ENCODE measurements at regions not wholly inside any gene's neighbourhood (a gene's known extent, or its start where the extent isn't known, plus 50 kb on each side); places are given as distances from the start of the nearest gene placed in this dataset.
"Not testable (repeated sequence)": the region's sequence is repeated elsewhere in the genome, so short reads cannot be mapped to it uniquely, and the experiment has no call there.

GRCh38 chr1:157460381-157460780, 91.9 kb downstream of the FCRL5 start:
- Mint-ChIP-seq H3K4me1 (no peaks in the 10 kb centered on the region), H3K36me3 (peaks cover 1% of the 10 kb centered on the region), H3K4me3 (no peak overlapping the region), H3K27ac (no peak overlapping the region), H3K9me3 (peaks cover 0 to 2% (median 0%) of the 10 kb centered on the region in 3 donors), H3K27me3 (no peaks in the 10 kb centered on the region)

- Mint-ChIP-seq H3K36me3 (peaks cover 1% of the 10 kb centered on the region), H3K4me3 (no peak overlapping the region), H3K27me3 (peaks cover 1% of the 10 kb centered on the region), H3K4me1 (no peaks in the 10 kb centered on the region), H3K27ac (no peak overlapping the region), H3K9me3 (peaks cover 0 to 2% (median 0%) of the 10 kb centered on the region in 3 donors)
Measured at GRCh38 chr1:157457279-157457678, 95.0 kb downstream of the FCRL5 start.

- H3K27me3 Mint-ChIP-seq = peaks cover 1% of the 10 kb centered on the region
- H3K36me3 Mint-ChIP-seq = peaks cover 1% of the 10 kb centered on the region
Measured at GRCh38 chr1:157455318-157455717, 97.0 kb downstream of the FCRL5 start.

DNA sequence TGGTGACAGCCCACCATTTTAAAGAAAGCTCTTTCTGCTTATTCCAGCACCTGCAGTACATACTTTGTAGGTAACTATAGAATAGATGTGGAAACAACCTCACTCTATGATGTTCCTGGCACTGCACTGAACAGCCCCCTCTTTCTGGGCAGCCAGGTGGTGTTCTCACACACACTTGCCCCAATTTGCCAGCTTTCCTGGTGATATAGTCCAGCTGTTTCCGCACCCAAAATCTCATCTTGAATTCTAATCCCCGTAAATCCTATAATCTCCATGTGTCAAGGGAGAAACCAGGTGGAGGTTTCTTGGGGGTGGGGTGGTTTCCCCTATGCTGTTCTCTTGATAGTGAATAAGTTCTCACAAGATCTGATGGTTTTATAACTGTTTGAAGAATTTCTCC, 102.2 kb downstream of the FCRL5 start:
- H3K9me3 Mint-ChIP-seq = no peaks in the 10 kb centered on the region

More at GRCh38 chr1:157455318-157455717, 97.0 kb downstream of the FCRL5 start:
- Mint-ChIP-seq H3K4me1 (no peaks in the 10 kb centered on the region), H3K9me3 (peaks cover 0 to 2% (median 0%) of the 10 kb centered on the region in 3 donors), H3K27ac (no peak overlapping the region), H3K4me3 (no peak overlapping the region)

DNA sequence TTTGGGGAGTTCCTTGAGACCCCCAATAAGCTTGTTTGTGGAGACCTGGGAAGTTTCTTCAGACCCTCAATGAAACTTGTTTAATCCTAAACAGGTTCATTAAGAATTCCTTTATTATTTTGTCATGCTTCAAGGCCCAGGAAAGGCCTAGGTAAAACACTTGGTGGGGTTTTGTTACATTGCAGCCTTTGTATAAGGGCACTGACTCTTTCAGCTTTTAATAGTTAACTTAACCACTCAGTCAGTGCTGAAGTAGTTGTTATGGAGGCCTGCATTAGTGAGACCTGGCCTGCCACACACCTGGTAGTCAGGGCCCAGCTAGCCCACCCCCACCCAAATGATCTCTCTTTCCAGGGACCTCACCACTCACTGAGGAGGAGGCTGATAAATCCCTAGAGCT, 103.7 kb downstream of the FCRL5 start:
- Mint-ChIP-seq H3K9me3 (no peaks in the 10 kb centered on the region), H3K4me3 (no peak overlapping the region), H3K27ac (no peak overlapping the region), H3K27me3 (no peaks in the 10 kb centered on the region), H3K36me3 (no peaks in the 10 kb centered on the region), H3K4me1 (no peaks in the 10 kb centered on the region)

More for the DNA sequence above, 102.2 kb downstream of the FCRL5 start:
- H3K27ac Mint-ChIP-seq = no peak overlapping the region
- no peaks in the 10 kb centered on the region for H3K36me3 Mint-ChIP-seq
- H3K27me3 Mint-ChIP-seq = peaks cover 1% of the 10 kb centered on the region
- H3K4me1 Mint-ChIP-seq = no peaks in the 10 kb centered on the region
- H3K4me3 Mint-ChIP-seq = no peak overlapping the region

DNA sequence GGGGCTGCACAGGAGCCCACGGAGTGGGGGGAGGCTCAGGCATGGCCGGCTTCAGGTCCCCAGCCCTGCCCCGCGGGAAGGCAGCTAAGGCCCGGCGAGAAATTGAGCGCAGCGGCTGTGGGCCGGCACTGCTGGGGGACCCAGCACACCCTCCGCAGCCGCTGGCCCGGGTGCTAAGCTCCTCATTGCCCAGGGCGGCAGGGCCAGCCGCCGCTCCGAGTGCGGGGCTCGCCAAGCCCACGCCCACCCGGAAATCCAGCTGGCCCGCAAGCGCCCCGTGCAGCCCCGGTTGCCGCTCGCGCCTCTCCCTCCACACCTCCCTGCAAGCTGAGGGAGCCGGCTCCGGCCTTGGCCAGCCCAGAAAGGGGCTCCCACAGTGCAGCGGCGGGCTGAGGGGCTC, 106.0 kb downstream of the FCRL5 start:
- H3K27ac Mint-ChIP-seq, H3K27me3 Mint-ChIP-seq, H3K36me3 Mint-ChIP-seq, H3K4me1 Mint-ChIP-seq, H3K4me3 Mint-ChIP-seq, H3K9me3 Mint-ChIP-seq: not testable (repeated sequence)

- H3K9me3 Mint-ChIP-seq, H3K36me3 Mint-ChIP-seq, H3K27me3 Mint-ChIP-seq, H3K4me1 Mint-ChIP-seq, H3K27ac Mint-ChIP-seq, H3K4me3 Mint-ChIP-seq: not testable (repeated sequence)
Measured at GRCh38 chr1:157445616-157446140, 106.6 kb downstream of the FCRL5 start.

GRCh38 chr1:157442065-157442464, 110.2 kb downstream of the FCRL5 start:
- Mint-ChIP-seq H3K4me1 (no peaks in the 10 kb centered on the region), H3K27me3 (no peaks in the 10 kb centered on the region), H3K36me3 (no peaks in the 10 kb centered on the region), H3K27ac (no peak overlapping the region), H3K4me3 (no peak overlapping the region), H3K9me3 (no peaks in the 10 kb centered on the region)

- peaks cover under 1% of the 10 kb centered on the region for H3K27me3 Mint-ChIP-seq
- peaks cover 2% of the 10 kb centered on the region for H3K36me3 Mint-ChIP-seq
- no peak overlapping the region for H3K4me3 Mint-ChIP-seq
- H3K4me1 Mint-ChIP-seq = no peaks in the 10 kb centered on the region
- H3K9me3 Mint-ChIP-seq = no peaks in the 10 kb centered on the region
- no peak overlapping the region for H3K27ac Mint-ChIP-seq
Measured at GRCh38 chr1:157439302-157439954, 112.9 kb downstream of the FCRL5 start.

- H3K4me3 Mint-ChIP-seq = no peak overlapping the region
- H3K27ac Mint-ChIP-seq = no peak overlapping the region
- H3K9me3 Mint-ChIP-seq = no peaks in the 10 kb centered on the region
- H3K27me3 Mint-ChIP-seq = peaks cover 2% of the 10 kb centered on the region
- H3K36me3 Mint-ChIP-seq = peaks cover 2% of the 10 kb centered on the region
- H3K4me1 Mint-ChIP-seq = no peaks in the 10 kb centered on the region
Measured at GRCh38 chr1:157438613-157439012, 113.7 kb downstream of the FCRL5 start.

- Mint-ChIP-seq H3K4me3 (no peak overlapping the region), H3K27me3 (peaks cover 2% of the 10 kb centered on the region), H3K4me1 (no peaks in the 10 kb centered on the region), H3K27ac (no peak overlapping the region), H3K9me3 (no peaks in the 10 kb centered on the region), H3K36me3 (peaks cover 2% of the 10 kb centered on the region)
Measured at GRCh38 chr1:157438146-157438545, 114.2 kb downstream of the FCRL5 start.

DNA sequence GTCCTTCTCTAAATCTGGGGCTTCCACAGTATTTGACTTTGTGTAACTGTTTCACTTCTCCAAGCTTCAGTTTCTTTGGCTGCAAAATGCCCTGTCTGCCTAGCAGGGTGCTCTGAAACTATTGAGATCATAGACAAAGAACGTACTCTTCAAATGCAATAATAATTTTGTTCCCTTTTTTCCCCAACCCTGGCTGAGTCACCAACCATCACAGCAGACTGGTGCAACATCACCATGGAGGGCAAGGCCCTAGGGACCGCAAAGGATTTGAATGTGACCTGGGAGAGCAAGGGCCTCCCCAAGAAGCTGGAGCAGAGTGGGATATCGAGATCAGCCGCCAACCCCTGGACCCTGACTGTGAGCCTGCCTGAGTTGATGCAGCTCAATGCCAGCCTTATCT, 115.0 kb downstream of the FCRL5 start:
- H3K36me3 Mint-ChIP-seq = peaks cover 2% of the 10 kb centered on the region
- no peaks in the 10 kb centered on the region for H3K4me1 Mint-ChIP-seq
- H3K27ac Mint-ChIP-seq = no peak overlapping the region
- H3K27me3 Mint-ChIP-seq = peaks cover 2% of the 10 kb centered on the region
- no peak overlapping the region for H3K4me3 Mint-ChIP-seq
- H3K9me3 Mint-ChIP-seq = no peaks in the 10 kb centered on the region

DNA sequence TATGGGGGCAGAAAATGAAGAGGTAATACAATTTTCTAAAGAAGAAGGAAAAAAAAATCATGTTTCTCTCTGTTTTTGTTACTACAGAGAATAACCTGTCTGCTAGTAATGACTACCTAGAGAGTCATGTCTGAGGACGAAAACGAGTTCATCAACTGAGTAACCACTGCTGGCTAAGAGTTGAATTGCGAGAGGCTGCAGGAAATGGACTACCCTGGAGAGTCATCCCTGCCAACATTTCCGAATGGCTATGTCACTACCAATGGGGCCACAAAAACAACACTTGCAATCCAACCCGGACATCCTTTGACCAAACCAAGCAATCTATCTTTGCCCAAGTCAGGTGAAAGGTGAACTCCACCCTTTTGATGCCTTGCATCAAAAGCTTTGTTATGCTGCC, 120.6 kb downstream of the FCRL5 start:
- peaks cover 2% of the 10 kb centered on the region for H3K36me3 Mint-ChIP-seq
- H3K4me3 Mint-ChIP-seq = peak overlapping the region in 1 of 4 donors; percentile 6
- H3K27me3 Mint-ChIP-seq = peaks cover 2% of the 10 kb centered on the region
- H3K9me3 Mint-ChIP-seq = no peaks in the 10 kb centered on the region
- no peak overlapping the region for H3K27ac Mint-ChIP-seq
- no peaks in the 10 kb centered on the region for H3K4me1 Mint-ChIP-seq

GRCh38 chr1:157429601-157430240, 122.6 kb downstream of the FCRL5 start:
- peaks cover 2% of the 10 kb centered on the region for H3K27me3 Mint-ChIP-seq
- no peak overlapping the region for H3K27ac Mint-ChIP-seq
- no peaks in the 10 kb centered on the region for H3K9me3 Mint-ChIP-seq
- H3K4me3 Mint-ChIP-seq = no peak overlapping the region
- H3K36me3 Mint-ChIP-seq = peaks cover under 1% of the 10 kb centered on the region
- H3K4me1 Mint-ChIP-seq = no peaks in the 10 kb centered on the region

GRCh38 chr1:157423764-157424163, 128.6 kb downstream of the FCRL5 start:
- not testable (repeated sequence) for H3K27ac Mint-ChIP-seq, H3K4me3 Mint-ChIP-seq, H3K9me3 Mint-ChIP-seq, H3K4me1 Mint-ChIP-seq, H3K36me3 Mint-ChIP-seq, H3K27me3 Mint-ChIP-seq
